NCI-H526 treated with DMSO at 0.1 percent for 48 hours (cell line): ENCODE measurements at regions not wholly inside any gene's neighbourhood (a gene's known extent, or its start where the extent isn't known, plus 50 kb on each side); places are given as distances from the start of the nearest gene placed in this dataset.
"Not testable (repeated sequence)": the region's sequence is repeated elsewhere in the genome, so short reads cannot be mapped to it uniquely, and the experiment has no call there.

Experiments used
- DNase-seq: peaks from one replicate; lab custom pipeline; 2025; lab: John Stamatoyannopoulos, UW

GRCh38 chr1:209173796-209174195 lies 409.7 kb upstream of the CAMK1G start:
- not testable (repeated sequence) for DNase-seq

- no peak for DNase-seq
These were observed 406.6 kb upstream of the CAMK1G start for GRCh38 chr1:209176866-209177430.

DNA sequence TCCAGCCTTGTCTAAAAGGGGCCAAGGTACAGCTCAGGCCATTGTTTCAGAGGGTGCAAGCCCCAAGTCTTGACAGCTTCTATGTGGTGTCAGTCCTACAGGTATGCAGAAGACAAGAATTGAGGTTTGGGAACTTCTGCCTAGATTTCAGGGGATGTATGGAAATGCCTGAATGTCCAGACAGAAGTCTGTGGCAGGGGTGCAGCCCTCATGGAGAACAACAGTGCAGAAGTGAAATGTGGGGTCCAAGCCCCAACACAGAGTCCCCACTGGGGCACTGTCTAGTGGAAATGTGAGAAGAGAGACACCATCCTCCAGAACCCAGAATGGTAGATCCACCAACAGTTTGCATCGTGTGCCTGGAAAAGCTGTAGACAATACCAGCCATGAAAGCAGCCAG lies 400.3 kb upstream of the CAMK1G start:
- DNase-seq: no peak

GRCh38 chr1:209187589-209187988 lies 395.9 kb upstream of the CAMK1G start:
- DNase-seq: no peak

GRCh38 chr1:209190591-209191261 lies 392.8 kb upstream of the CAMK1G start:
- peak; percentile 33 for DNase-seq

- no peak for DNase-seq
These were observed 392.3 kb upstream of the CAMK1G start for GRCh38 chr1:209191262-209191634.

DNA sequence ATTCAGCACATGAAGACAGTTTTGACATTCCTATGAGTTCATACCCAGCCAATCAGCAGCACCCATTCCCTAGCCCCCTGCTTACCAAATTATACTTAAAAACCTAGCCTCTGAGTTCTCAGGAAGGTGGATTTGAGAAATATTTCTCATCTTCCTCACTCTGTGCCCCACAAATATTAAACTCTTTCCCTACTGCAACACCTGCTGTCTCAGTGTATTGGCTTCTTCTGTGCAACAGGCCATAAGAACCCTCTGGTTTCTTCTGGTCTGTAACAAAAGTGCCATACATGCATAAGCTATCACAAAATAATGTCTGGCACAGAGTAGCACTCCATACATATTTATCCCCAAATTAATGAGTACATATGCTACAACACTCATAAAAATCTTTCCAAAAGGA lies 387.4 kb upstream of the CAMK1G start:
- DNase-seq: no peak

DNA sequence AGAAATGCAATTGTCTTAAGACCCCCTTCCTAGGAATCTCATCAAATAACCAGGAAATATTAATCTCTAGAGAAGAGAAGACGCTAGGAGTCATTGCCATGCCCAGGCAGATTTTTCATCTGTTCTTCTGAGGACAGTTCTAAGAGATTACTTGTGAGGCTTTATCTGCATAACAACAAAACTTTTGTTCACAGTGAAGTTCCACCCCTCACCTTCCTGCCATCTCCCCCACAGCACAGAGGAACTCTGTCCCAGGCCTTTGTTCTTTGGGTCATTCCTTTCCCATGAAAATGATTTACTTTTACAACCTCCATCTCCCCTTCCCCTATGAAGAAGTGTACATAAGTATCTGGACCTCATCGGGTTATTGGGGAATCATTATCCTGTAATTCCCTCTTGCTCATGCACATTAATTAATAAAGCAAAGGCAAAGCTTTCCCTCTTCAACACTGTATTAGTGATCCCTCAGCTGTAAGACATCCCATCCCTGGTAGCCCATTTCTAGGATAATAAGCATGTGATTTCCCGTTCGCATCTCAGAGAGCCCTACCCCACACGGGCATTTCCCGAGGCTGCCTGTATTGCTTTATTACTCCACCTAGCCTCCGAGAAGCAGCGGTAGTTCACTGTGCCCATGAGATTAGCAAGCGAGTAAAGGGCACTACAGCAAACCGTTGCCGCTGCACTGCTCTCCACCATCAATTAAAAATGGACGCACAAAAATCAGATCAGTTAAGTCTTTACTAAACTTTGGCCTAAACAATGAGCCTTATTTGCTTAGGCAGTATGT lies 384.4 kb upstream of the CAMK1G start:
- DNase-seq: no peak

DNA sequence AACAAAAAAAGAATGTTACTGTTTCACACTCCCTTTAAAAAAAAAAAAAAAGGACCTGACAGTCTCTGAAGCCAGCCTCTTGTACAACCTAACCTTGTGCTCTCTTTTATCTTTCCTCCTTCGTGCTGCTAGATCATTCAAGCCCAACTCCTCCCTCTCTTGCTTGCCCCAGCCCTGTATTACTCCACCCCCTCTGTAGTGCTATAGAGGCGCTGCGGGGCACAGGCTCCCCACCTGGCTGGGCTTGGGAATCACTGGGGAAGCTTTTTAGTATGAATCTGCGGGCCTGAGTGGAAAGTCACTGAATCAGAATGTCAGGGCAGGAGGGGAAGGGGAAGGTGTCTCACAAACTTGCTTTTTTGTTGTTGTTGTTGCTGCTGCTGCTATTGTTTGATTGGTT lies 383.7 kb upstream of the CAMK1G start:
- no peak for DNase-seq

- not testable (repeated sequence) for DNase-seq
These were observed 381.2 kb upstream of the CAMK1G start for GRCh38 chr1:209202321-209202720.

- DNase-seq: peak; percentile 90
These were observed 380.5 kb upstream of the CAMK1G start for GRCh38 chr1:209202830-209203532.

- peak; percentile 90 for DNase-seq
These were observed 380.0 kb upstream of the CAMK1G start for GRCh38 chr1:209203533-209203895.

DNA sequence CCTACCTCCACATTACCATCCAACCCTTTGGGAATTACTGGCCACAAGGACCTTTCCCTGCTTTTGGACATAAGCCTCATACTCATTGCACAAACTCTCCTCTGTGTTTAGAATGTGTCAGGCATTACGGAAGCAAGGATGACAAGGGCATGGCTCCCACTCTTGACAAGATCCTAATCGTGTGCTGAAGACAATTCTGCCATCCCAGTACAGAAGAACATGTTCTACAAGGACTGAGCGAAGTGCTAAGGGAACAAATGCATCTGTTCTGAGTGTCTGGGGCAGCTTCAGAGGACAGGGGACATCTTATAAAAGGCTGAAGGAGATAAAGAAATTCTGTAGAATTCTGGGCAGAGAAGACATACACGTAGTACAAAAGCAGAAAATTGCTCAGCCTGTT lies 378.5 kb upstream of the CAMK1G start:
- DNase-seq: no peak

DNA sequence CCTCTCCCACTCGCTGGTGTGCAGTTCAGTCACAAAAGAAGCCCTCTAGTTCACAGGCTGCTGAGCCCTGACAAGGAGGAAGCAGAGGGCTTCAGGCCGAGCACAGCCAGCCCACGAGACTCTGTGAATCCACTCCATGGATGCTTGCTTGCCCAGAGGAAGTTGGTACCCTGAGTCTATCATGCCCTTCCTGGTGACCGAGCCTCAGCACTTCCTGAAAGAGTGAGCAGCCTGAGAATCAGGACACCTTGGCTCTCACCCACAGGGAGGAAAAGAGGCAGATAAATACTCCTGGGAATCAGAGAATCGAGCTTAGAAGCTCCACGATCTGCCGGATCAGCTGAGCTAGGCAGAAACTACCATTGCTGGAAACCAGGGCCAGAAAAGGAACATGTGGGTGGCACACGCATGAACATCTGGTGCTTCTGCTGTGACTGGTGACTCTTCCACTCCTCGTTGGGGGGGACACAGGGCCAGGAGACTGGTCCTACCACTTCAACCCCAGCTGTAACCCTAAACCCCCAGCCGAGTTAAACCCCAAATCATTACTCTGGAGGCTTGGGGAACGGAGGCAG lies 376.3 kb upstream of the CAMK1G start:
- DNase-seq: no peak

- DNase-seq: peak; percentile 31
These were observed 375.7 kb upstream of the CAMK1G start for GRCh38 chr1:209207701-209208286.

- no peak for DNase-seq
These were observed 374.9 kb upstream of the CAMK1G start for GRCh38 chr1:209208648-209209047.

DNA sequence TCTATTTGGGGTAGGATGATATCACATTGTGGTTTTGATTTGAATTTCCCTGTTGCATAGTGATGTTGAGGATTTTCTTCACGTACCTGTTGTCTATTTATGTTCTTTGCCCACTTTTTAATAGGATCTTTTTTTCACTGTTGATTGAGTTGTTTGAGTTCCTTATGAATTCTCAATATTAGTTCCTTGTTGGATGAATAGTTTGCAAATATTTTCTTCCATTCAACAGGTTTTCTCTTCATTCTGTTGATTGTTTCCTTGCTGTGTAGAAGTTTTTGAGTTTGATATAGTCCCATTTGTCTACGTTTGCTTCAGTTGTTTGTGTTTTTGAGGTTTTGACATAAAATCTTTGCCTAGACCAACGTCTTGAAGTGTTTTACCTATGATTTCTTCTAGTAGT lies 369.5 kb upstream of the CAMK1G start:
- DNase-seq: no peak

DNA sequence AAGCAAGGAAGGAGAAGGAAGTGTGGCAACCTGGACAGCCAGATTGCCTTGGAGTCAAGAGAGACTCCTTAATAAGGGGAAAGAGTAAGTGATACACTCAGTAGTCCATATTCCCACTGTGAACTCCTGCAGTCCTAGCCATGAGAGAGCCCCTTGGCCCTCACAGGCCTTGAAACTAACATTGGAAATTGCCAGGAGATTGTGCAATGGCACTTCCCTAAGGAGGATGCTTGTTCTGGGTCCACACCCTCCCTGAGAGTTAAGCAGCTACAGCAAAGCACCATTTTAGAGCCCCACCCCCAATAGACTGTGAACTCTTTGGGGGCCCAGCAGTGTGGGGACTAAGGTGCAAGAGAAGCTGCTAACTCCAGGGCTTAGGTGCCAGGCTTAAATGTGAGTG lies 367.7 kb upstream of the CAMK1G start:
- no peak for DNase-seq

GRCh38 chr1:209218113-209218512 lies 365.4 kb upstream of the CAMK1G start:
- DNase-seq: no peak

- no peak for DNase-seq
These were observed 364.5 kb upstream of the CAMK1G start for GRCh38 chr1:209218981-209219380.

DNA sequence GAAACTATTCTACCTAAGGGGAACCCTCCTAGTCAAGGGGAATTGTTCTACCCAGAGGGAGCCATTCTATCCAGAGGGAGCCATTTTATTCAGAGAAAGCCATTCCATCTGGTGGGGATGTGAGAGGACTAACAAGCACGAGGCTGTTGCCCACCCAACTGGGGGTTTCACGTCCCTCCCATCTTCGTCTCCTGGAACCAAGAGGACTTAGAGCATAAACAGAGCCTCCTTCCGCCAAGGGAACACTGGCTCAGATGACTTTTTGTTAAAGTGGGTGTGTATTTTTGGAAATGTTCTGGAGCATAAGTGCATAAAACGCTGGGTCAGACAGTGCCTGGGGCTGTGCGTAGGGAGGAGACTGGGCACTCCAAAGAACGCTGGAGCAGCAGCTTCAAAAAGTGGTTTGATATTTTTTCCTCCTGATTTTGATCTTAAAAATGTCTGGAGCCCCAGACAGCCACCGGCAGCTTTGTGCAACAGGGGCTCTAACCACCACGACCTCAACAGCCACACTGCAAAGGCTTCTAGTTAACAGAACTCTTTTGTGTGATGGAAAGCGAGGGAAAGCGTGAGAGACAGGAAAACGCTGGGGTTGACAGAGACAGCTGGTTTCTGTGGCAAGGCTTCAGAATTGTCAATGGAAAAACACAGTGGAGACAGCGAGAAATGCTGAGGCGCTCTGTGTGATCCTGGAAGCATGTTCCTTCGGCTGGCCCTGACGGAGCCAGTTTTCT lies 363.6 kb upstream of the CAMK1G start:
- DNase-seq: no peak
